PC-3 (cell line): ENCODE measurements at regions not wholly inside any gene's neighbourhood (a gene's known extent, or its start where the extent isn't known, plus 50 kb on each side); places are given as distances from the start of the nearest gene placed in this dataset.

Experiments
- ATAC-seq: fragments of 200-7000 bp; cut with Tn5 transposase; 2 replicates; pipeline ENCODE4 v1.9.1; 2020; ENCODE audit warnings: mild to moderate bottlenecking, moderate library complexity
- BruUV-seq: library from RNA; stranded (reverse); fragments of 400-500 nt; replicated peaks from 2 replicates; lab custom pipeline; 2021; lab: Mats Ljungman, UMichigan
- CTCF ChIA-PET: fragments of 300-600 bp; sonication (Branson Sonifier 250); formaldehyde crosslinking; loops from one replicate; lab custom pipeline; 2022; ENCODE audit warnings: antibody characterized with exemption; lab: Charles Lee
- POLR2A ChIA-PET: fragments of 300-600 bp; sonication (Branson Sonifier 250); formaldehyde crosslinking; loops from one replicate; lab custom pipeline; 2022; ENCODE audit warnings: antibody characterized with exemption; ENCODE audit not compliant: unreplicated experiment; lab: Charles Lee
- DNase-seq: peaks from one replicate; pipeline ENCODE4 v3.0.0-alpha.2; 2015
- H2AFZ ChIP-seq: fragments of 300-600 bp; sonication (generic); 2 replicates; pipeline ENCODE4 v1.6.0; 2016; ENCODE audit warnings: antibody characterized with exemption, low read length
- H3F3A ChIP-seq: fragments of 300-600 bp; sonication (generic); one replicate; pipeline ENCODE4 v1.6.0; 2017; ENCODE audit warnings: antibody characterized with exemption, low read length, control low read depth, mild to moderate bottlenecking; ENCODE audit not compliant: unreplicated experiment
- H3K27ac ChIP-seq: fragments of 300-600 bp; sonication (generic); 2 replicates; pipeline ENCODE4 v1.5.1; 2016; ENCODE audit warnings: mild to moderate bottlenecking, low read length
- H3K27me3 ChIP-seq: fragments of 300-600 bp; sonication (generic); 2 replicates; pipeline ENCODE4 v1.6.1; 2016; ENCODE audit warnings: low read length, mixed read lengths
- H3K36me3 ChIP-seq: fragments of 300-600 bp; sonication (generic); 2 replicates; pipeline ENCODE4 v1.6.1; 2016; ENCODE audit warnings: low read depth, mixed run types, low read length, mixed read lengths
- H3K4me1 ChIP-seq: fragments of 300-600 bp; sonication (generic); 2 replicates; pipeline ENCODE4 v1.5.1; 2016; ENCODE audit warnings: low read length; ENCODE audit not compliant: insufficient read depth
- H3K4me2 ChIP-seq: fragments of 300-600 bp; sonication (generic); 2 replicates; pipeline ENCODE4 v1.6.0; 2016; ENCODE audit warnings: low read length
- H3K4me3 ChIP-seq: fragments of 300-600 bp; sonication (generic); 2 replicates; pipeline ENCODE4 v1.5.1; 2016; ENCODE audit warnings: mild to moderate bottlenecking, low read length, mixed read lengths
- H3K79me2 ChIP-seq: fragments of 300-600 bp; sonication (generic); 2 replicates; pipeline ENCODE4 v1.6.1; 2017; ENCODE audit warnings: low read length, mixed read lengths
- H3K9ac ChIP-seq: fragments of 300-600 bp; sonication (generic); 2 replicates; pipeline ENCODE4 v1.6.0; 2016; ENCODE audit warnings: mild to moderate bottlenecking, low read length
- H3K9me2 ChIP-seq: fragments of 300-600 bp; sonication (generic); replicated peaks from 2 replicates; pipeline ENCODE4 v1.6.1; 2016; ENCODE audit warnings: mixed run types, low read length, mixed read lengths
- H3K9me3 ChIP-seq: fragments of 300-600 bp; sonication (generic); 2 replicates; pipeline ENCODE4 v1.6.1; 2016; ENCODE audit warnings: low read length, mixed read lengths
- H4K20me1 ChIP-seq: fragments of 300-600 bp; sonication (generic); 2 replicates; pipeline ENCODE4 v1.6.1; 2016; ENCODE audit warnings: low read length, mixed read lengths
- CTCF ChIP-seq: fragments of 300-600 bp; sonication (generic); conservative IDR thresholded peaks from 2 replicates; pipeline ENCODE4 v1.5.1; 2017; ENCODE audit warnings: antibody characterized with exemption, low read depth, mild to moderate bottlenecking, low read length
- EZH2 ChIP-seq: fragments of 300-600 bp; sonication (generic); IDR thresholded peaks from one replicate; pipeline ENCODE4 v1.6.1; 2017; ENCODE audit warnings: antibody characterized with exemption, mild to moderate bottlenecking, low read length; ENCODE audit not compliant: unreplicated experiment
- EZH2phosphoT487 ChIP-seq: fragments of 300-600 bp; sonication (generic); IDR thresholded peaks from 2 replicates; pipeline ENCODE4 v1.6.1; 2018; ENCODE audit warnings: mild to moderate bottlenecking, antibody characterized with exemption, low read length, borderline replicate concordance
- intact Hi-C: fragments of 100-400 bp; cut with micrococcal nuclease; formaldehyde crosslinking; loops from 2 replicates; pipeline ENCODE4 v1.9.0; 2023

DNA sequence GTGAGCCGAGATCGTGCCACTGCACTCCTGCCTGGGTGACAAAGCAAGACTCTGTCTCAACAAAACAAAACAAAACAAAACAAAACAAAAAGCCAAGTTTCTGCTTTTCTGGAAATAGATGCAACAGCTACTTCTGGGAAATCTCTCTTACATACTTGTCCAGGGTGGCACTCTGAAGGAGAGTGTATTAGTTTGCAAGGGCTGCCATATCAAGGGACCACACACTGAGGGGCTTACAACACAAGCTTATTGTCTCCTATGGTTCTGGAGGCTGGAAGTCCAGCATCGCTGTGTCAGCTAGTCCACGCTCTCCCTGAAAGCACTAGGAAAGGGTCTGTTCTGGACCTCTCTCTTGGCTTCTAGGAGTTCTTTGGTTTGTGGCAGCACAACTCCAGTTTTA, 277.9 kb upstream of the WWC1 start:
- peaks cover 85% of the 10 kb centered on the region for H3K27me3 ChIP-seq
- H3K4me2 ChIP-seq, result no peak overlapping the region
- H2AFZ ChIP-seq, result no peak overlapping the region
- H3F3A ChIP-seq, result no peaks in the 10 kb centered on the region
- H3K27ac ChIP-seq, result no peak overlapping the region
- no peak overlapping the region for H3K4me3 ChIP-seq
- no peaks in the 10 kb centered on the region for H3K9me3 ChIP-seq
- POLR2A ChIA-PET, result no interaction called here
- DNase-seq, result no peak
- intact Hi-C loops, result no loop called here
- no peaks in the 10 kb centered on the region for H3K79me2 ChIP-seq
- ATAC-seq, result no peak
- no TSS peak for BruUV-seq
- H3K4me1 ChIP-seq, result no peaks in the 10 kb centered on the region
- no peak overlapping the region for H3K9ac ChIP-seq
- TF ChIP-seq EZH2 (no peak), EZH2phosphoT487 (no peak), CTCF (no peak)
- CTCF ChIA-PET, result no interaction called here
- no peaks in the 10 kb centered on the region for H3K9me2 ChIP-seq
- H3K36me3 ChIP-seq, result no peaks in the 10 kb centered on the region
- no peaks in the 10 kb centered on the region for H4K20me1 ChIP-seq

GRCh38 chr5:168014433-168015123, 276.9 kb upstream of the WWC1 start:
- BruUV-seq, result no TSS peak
- ChIA-PET POLR2A (no interaction called here), CTCF (no interaction called here)
- Histone ChIP-seq H3K9me2 (no peaks in the 10 kb centered on the region), H3K4me1 (no peaks in the 10 kb centered on the region), H3K9me3 (no peaks in the 10 kb centered on the region), H3K9ac (no peak overlapping the region), H2AFZ (no peak overlapping the region), H3K36me3 (no peaks in the 10 kb centered on the region), H4K20me1 (no peaks in the 10 kb centered on the region), H3K27me3 (peaks cover 84% of the 10 kb centered on the region), H3K27ac (no peak overlapping the region), H3K4me2 (no peak overlapping the region), H3K4me3 (no peak overlapping the region), H3K79me2 (no peaks in the 10 kb centered on the region), H3F3A (no peaks in the 10 kb centered on the region)
- TF ChIP-seq EZH2 (no peak), CTCF (no peak), EZH2phosphoT487 (no peak)
- intact Hi-C loops, result no loop called here
- DNase-seq (no peak), ATAC-seq (no peak)

- CTCF ChIA-PET, result no interaction called here
Observed at GRCh38 chr5:168015506-168015905, 275.9 kb upstream of the WWC1 start.

More at GRCh38 chr5:168015506-168015905, 275.9 kb upstream of the WWC1 start:
- Histone ChIP-seq H3K4me1 (no peaks in the 10 kb centered on the region), H2AFZ (no peak overlapping the region), H3K9me2 (no peaks in the 10 kb centered on the region), H3K9ac (no peak overlapping the region), H3K27me3 (peaks cover 84% of the 10 kb centered on the region), H3F3A (no peaks in the 10 kb centered on the region), H3K36me3 (no peaks in the 10 kb centered on the region), H4K20me1 (no peaks in the 10 kb centered on the region), H3K4me2 (no peak overlapping the region), H3K79me2 (no peaks in the 10 kb centered on the region), H3K27ac (no peak overlapping the region), H3K9me3 (no peaks in the 10 kb centered on the region), H3K4me3 (no peak overlapping the region)
- intact Hi-C loops, result no loop called here
- no TSS peak for BruUV-seq
- TF ChIP-seq CTCF (no peak), EZH2phosphoT487 (no peak), EZH2 (no peak)
- no peak for ATAC-seq
- POLR2A ChIA-PET, result no interaction called here
- no peak for DNase-seq
